IMR-90 (cell line): ENCODE measurements at regions not wholly inside any gene's neighbourhood (a gene's known extent, or its start where the extent isn't known, plus 50 kb on each side); places are given as distances from the start of the nearest gene placed in this dataset.

ENCODE experiments used
- ATAC-seq: fragments of 200-7000 bp; cut with Tn5 transposase; 2 replicates; pipeline ENCODE4 v1.9.1; 2020; ENCODE audit warnings: low read depth, mild to moderate bottlenecking, moderate library complexity
- BruUV-seq: library from RNA; stranded (reverse); fragments of 400-500 nt; replicated peaks from 2 replicates; lab custom pipeline; 2021; lab: Mats Ljungman, UMichigan
- CTCF ChIA-PET: fragments of 300-600 bp; formaldehyde crosslinking; extraction: SDS; loops from one replicate; lab custom pipeline; 2021; ENCODE audit warnings: antibody characterized with exemption; lab: Yijun Ruan, JAX
- POLR2A ChIA-PET: fragments of 300-600 bp; sonication (Branson Sonifier 250); formaldehyde crosslinking; loops from one replicate; lab custom pipeline; 2022; ENCODE audit warnings: antibody characterized with exemption; ENCODE audit not compliant: unreplicated experiment; lab: Charles Lee
- DNase-seq: peaks from one replicate; pipeline ENCODE4 v3.0.0; 2013
- H2AFZ ChIP-seq: replicated peaks from 2 replicates; pipeline ENCODE3; 2013; ENCODE audit warnings: low read length, mild to moderate bottlenecking; ENCODE audit not compliant: poor library complexity
- H2AK5ac ChIP-seq: 2 replicates; pipeline ENCODE4 v1.6.1; 2013; ENCODE audit warnings: low read depth, low read length, inconsistent platforms
- H2AK9ac ChIP-seq: replicated peaks from 2 replicates; pipeline ENCODE3; 2013; ENCODE audit warnings: mild to moderate bottlenecking, low read depth, low read length, moderate library complexity; ENCODE audit not compliant: poor library complexity
- H2BK120ac ChIP-seq: 2 replicates; pipeline ENCODE4 v1.6.1; 2013; ENCODE audit warnings: low read depth, low read length, inconsistent platforms
- H2BK15ac ChIP-seq: 3 replicates; pipeline ENCODE4 v1.6.1; 2013; ENCODE audit warnings: low read depth, low read length, inconsistent platforms
- H2BK20ac ChIP-seq: 2 replicates; pipeline ENCODE4 v1.6.1; 2013; ENCODE audit warnings: low read depth, mild to moderate bottlenecking, inconsistent platforms, low read length, moderate library complexity
- H2BK5ac ChIP-seq: 2 replicates; pipeline ENCODE4 v1.6.1; 2013; ENCODE audit warnings: mild to moderate bottlenecking, low read depth, low read length, inconsistent platforms; ENCODE audit not compliant: poor library complexity, severe bottlenecking
- H3K14ac ChIP-seq: replicated peaks from 2 replicates; pipeline ENCODE4 v1.6.1; 2013; ENCODE audit warnings: low read depth, low read length, inconsistent platforms
- H3K18ac ChIP-seq: 2 replicates; pipeline ENCODE4 v1.6.1; 2013; ENCODE audit warnings: low read depth, low read length, control low read depth
- H3K23ac ChIP-seq: 2 replicates; pipeline ENCODE4 v1.6.1; 2013; ENCODE audit warnings: low read depth, low read length, inconsistent platforms
- H3K27ac ChIP-seq: 2 replicates; pipeline ENCODE4 v1.5.1; 2013; ENCODE audit warnings: mild to moderate bottlenecking, control low read depth, low read length; ENCODE audit not compliant: insufficient read depth
- H3K27me3 ChIP-seq: 2 replicates; pipeline ENCODE4 v1.6.1; 2013; ENCODE audit warnings: low read length; ENCODE audit not compliant: control insufficient read depth, insufficient read depth
- H3K36me3 ChIP-seq: 2 replicates; pipeline ENCODE4 v1.6.1; 2013; ENCODE audit warnings: low read length, mixed read lengths; ENCODE audit not compliant: control insufficient read depth, insufficient read depth
- H3K4ac ChIP-seq: 2 replicates; pipeline ENCODE4 v1.6.1; 2013; ENCODE audit warnings: low read depth, low read length, inconsistent platforms
- H3K4me1 ChIP-seq: 2 replicates; pipeline ENCODE4 v1.6.1; 2013; ENCODE audit warnings: low read length, mixed read lengths; ENCODE audit not compliant: control insufficient read depth, insufficient read depth
- H3K4me2 ChIP-seq: 2 replicates; pipeline ENCODE4 v1.6.1; 2013; ENCODE audit warnings: low read depth, mild to moderate bottlenecking, control low read depth, low read length, moderate library complexity
- H3K4me3 ChIP-seq: 2 replicates; pipeline ENCODE4 v1.5.1; 2013; ENCODE audit warnings: low read depth, mild to moderate bottlenecking, control low read depth, low read length, moderate library complexity; ENCODE audit not compliant: insufficient read depth
- H3K56ac ChIP-seq: 2 replicates; pipeline ENCODE4 v1.6.1; 2013; ENCODE audit warnings: low read length, inconsistent platforms; ENCODE audit not compliant: insufficient read depth; ENCODE audit errors: extremely low read depth
- H3K79me1 ChIP-seq, 2 experiments: 2 replicates each; pipeline ENCODE4 v1.6.1; 2013; ENCODE audit warnings: low read length in 2 of 2, inconsistent platforms in 1 of 2, low read depth in 1 of 2
- H3K9ac ChIP-seq: 2 replicates; pipeline ENCODE4 v1.6.1; 2013; ENCODE audit warnings: low read depth, low read length, control low read depth
- H3K9me1 ChIP-seq: 2 replicates; pipeline ENCODE4 v1.6.1; 2013; ENCODE audit warnings: low read length, inconsistent platforms; ENCODE audit not compliant: insufficient read depth
- H3K9me3 ChIP-seq: 2 replicates; pipeline ENCODE4 v1.6.1; 2013; ENCODE audit warnings: low read length; ENCODE audit not compliant: control insufficient read depth, insufficient read depth
- H4K20me1 ChIP-seq: 2 replicates; pipeline ENCODE4 v1.6.1; 2013; ENCODE audit warnings: low read length, inconsistent platforms; ENCODE audit not compliant: insufficient read depth
- H4K5ac ChIP-seq: 2 replicates; pipeline ENCODE4 v1.6.1; 2013; ENCODE audit warnings: mild to moderate bottlenecking, low read depth, low read length, control low read depth
- H4K8ac ChIP-seq, 2 experiments: 2 replicates each; pipeline ENCODE4 v1.6.1; 2013; ENCODE audit warnings: low read depth in 2 of 2, low read length in 2 of 2, control low read depth in 1 of 2, inconsistent platforms in 1 of 2
- H4K91ac ChIP-seq: 2 replicates; pipeline ENCODE4 v1.6.1; 2013; ENCODE audit warnings: low read depth, low read length, inconsistent platforms; ENCODE audit not compliant: insufficient read depth
- CHD1 ChIP-seq: IDR thresholded peaks from 2 replicates; pipeline ENCODE4 v1.6.1; 2012; ENCODE audit warnings: low read depth, low read length, improper control_type of control experiment
- MAFK ChIP-seq: IDR thresholded peaks from 2 replicates; pipeline ENCODE4 v1.6.1; 2012; ENCODE audit warnings: low read depth, low read length, improper control_type of control experiment
- MAZ ChIP-seq: IDR thresholded peaks from 2 replicates; pipeline ENCODE4 v1.6.1; 2012; ENCODE audit warnings: low read depth, mild to moderate bottlenecking, low read length, improper control_type of control experiment, moderate library complexity, borderline replicate concordance
- MXI1 ChIP-seq: IDR thresholded peaks from 2 replicates; pipeline ENCODE4 v1.6.1; 2012; ENCODE audit warnings: low read depth, mild to moderate bottlenecking, low read length, moderate library complexity, borderline replicate concordance
- POLR2A ChIP-seq: IDR thresholded peaks from 2 replicates; pipeline ENCODE4 v1.6.1; 2012; ENCODE audit warnings: mild to moderate bottlenecking, low read depth, low read length
- RCOR1 ChIP-seq: IDR thresholded peaks from 2 replicates; pipeline ENCODE4 v1.6.1; 2012; ENCODE audit warnings: mild to moderate bottlenecking, low read length, improper control_type of control experiment; ENCODE audit not compliant: insufficient replicate concordance
- RFX5 ChIP-seq: IDR thresholded peaks from 2 replicates; pipeline ENCODE4 v1.8.0; 2012; ENCODE audit warnings: low read depth, mild to moderate bottlenecking, low read length, moderate library complexity
- SMC3 ChIP-seq: fragments of 150-350 bp; IDR thresholded peaks from 2 replicates; pipeline ENCODE4 v1.6.1; 2016; ENCODE audit warnings: low read depth, mild to moderate bottlenecking, antibody characterized with exemption, low read length, moderate library complexity
- WGBS, 2 experiments: methylation state at CpG; one replicate each; pipeline versions ENCODE4 v1.1.5 to v1.1.7; 2013; ENCODE audit warnings: missing lambda C conversion rate in 2 of 2; ENCODE audit not compliant: insufficient read length in 1 of 2; ENCODE audit errors: extremely low coverage in 2 of 2; 5-methylcytosine and 5-hydroxymethylcytosine counted together
- dilution Hi-C: fragments of 300-500 bp; cut with HindIII; formaldehyde crosslinking; loops from one replicate; pipeline ENCODE4 v1.14.3; 2018; ENCODE audit warnings: low sequenced_read_pairs; ENCODE audit not compliant: unreplicated experiment
- in situ Hi-C: fragments of 300-500 bp; cut with MboI; formaldehyde crosslinking; loops from 3 replicates; pipeline ENCODE4 v1.14.3; 2019; ENCODE audit warnings: low sequenced_read_pairs, inconsistent platforms, mixed read lengths
- intact Hi-C: fragments of 100-400 bp; cut with micrococcal nuclease; formaldehyde crosslinking; loops from 2 replicates; pipeline ENCODE4 v1.10.0; 2022
- TF ChIP-seq, protein P1 (sequence below): fragments of 150-350 bp; IDR thresholded peaks from 2 replicates; pipeline ENCODE4 v1.6.1; 2017; ENCODE audit warnings: mild to moderate bottlenecking, antibody characterized with exemption, low read length, low read depth

DNA sequence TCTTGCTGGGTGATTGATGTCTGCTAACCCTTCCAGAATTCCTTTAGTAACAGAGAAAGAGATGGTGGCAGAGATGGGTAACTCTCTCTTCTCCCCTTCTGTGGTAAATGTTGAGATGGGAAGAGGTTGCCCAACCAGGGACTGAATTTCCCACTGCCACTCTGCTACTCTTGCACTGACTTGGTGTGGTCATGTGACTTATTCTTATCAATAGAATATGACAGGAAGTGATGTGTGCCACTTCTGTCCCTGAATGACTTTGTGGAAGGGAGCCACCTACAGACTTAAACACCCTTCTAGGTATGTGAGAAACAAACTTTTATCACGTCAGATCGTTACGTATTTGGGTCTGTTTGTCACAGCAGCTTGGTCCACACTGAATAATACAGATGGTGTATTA lies 132.9 kb downstream of the ZNF621 start:
- no peak for DNase-seq
- no peak for TF ChIP-seq MXI1
- no peak for TF ChIP-seq MAFK
- no peak for TF ChIP-seq SMC3
- TF ChIP-seq POLR2A, result no peak
- no peak for TF ChIP-seq MAZ
- TF ChIP-seq RCOR1, result no peak
- no peak for TF ChIP-seq CHD1
- TF ChIP-seq RFX5, result no peak
- TF ChIP-seq, protein P1, sequence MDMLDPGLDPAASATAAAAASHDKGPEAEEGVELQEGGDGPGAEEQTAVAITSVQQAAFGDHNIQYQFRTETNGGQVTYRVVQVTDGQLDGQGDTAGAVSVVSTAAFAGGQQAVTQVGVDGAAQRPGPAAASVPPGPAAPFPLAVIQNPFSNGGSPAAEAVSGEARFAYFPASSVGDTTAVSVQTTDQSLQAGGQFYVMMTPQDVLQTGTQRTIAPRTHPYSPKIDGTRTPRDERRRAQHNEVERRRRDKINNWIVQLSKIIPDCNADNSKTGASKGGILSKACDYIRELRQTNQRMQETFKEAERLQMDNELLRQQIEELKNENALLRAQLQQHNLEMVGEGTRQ, result no peak
- dilution Hi-C loops, result no loop called here

More for the DNA sequence above, 132.9 kb downstream of the ZNF621 start:
- Histone ChIP-seq H3K36me3 (no peaks in the 10 kb centered on the region), H2AK9ac (no peak overlapping the region), H3K79me1 (no peaks in the 10 kb centered on the region), H3K18ac (no peak overlapping the region), H3K23ac (no peak overlapping the region), H2AFZ (no peak overlapping the region), H3K27me3 (no peaks in the 10 kb centered on the region), H3K27ac (no peak overlapping the region), H3K56ac (no peak overlapping the region), H3K4me1 (no peaks in the 10 kb centered on the region), H4K5ac (no peak overlapping the region), H2BK20ac (no peak overlapping the region), H3K4me3 (no peak overlapping the region), H3K9ac (no peak overlapping the region), H3K4me2 (no peak overlapping the region), H4K8ac (no peak overlapping the region), H3K9me3 (peaks cover 3% of the 10 kb centered on the region; the same call in 1 of the 2 replicates), H2BK120ac (no peak overlapping the region), H2AK5ac (no peak overlapping the region), H3K9me1 (no peaks in the 10 kb centered on the region), H2BK15ac (no peak overlapping the region), H3K14ac (no peak overlapping the region), H4K20me1 (no peaks in the 10 kb centered on the region), H4K91ac (no peak overlapping the region), H3K4ac (no peak overlapping the region), H2BK5ac (no peak overlapping the region)
- intact Hi-C loops, result no loop called here
- BruUV-seq, result no TSS peak
- POLR2A ChIA-PET, result no interaction called here
- in situ Hi-C loops, result no loop called here
- CTCF ChIA-PET, result no interaction called here
- WGBS, 2 experiments, result no CpG with 5 or more reads among the region's 3 CpGs
- no peak for ATAC-seq
